Mesothelial cell of epicardium (in vitro differentiated cells): ENCODE measurements at regions not wholly inside any gene's neighbourhood (a gene's known extent, or its start where the extent isn't known, plus 50 kb on each side); places are given as distances from the start of the nearest gene placed in this dataset.

Experiments used
- DNase-seq, 2 experiments: peaks; one replicate each; pipeline ENCODE4 v3.0.0; 2021; ENCODE audit warnings: low spot score in 2 of 2; ENCODE audit not compliant: unreplicated experiment in 2 of 2
- H3K27ac Mint-ChIP-seq: 2 replicates; pipeline ENCODE4 v1.8.0; 2021; ENCODE audit warnings: mixed read lengths
- H3K27me3 Mint-ChIP-seq: 2 replicates; pipeline ENCODE4 v1.8.0; 2021; ENCODE audit warnings: low read depth, mixed read lengths
- H3K36me3 Mint-ChIP-seq: 2 replicates; pipeline ENCODE4 v1.8.0; 2021; ENCODE audit warnings: mixed read lengths
- H3K4me1 Mint-ChIP-seq: 2 replicates; pipeline ENCODE4 v1.8.0; 2021; ENCODE audit warnings: mixed read lengths
- H3K4me3 Mint-ChIP-seq: 2 replicates; pipeline ENCODE4 v1.8.0; 2021; ENCODE audit warnings: mild to moderate bottlenecking, moderate library complexity, mixed read lengths
- H3K9me3 Mint-ChIP-seq: 2 replicates; pipeline ENCODE4 v1.8.0; 2021; ENCODE audit warnings: mixed read lengths
- TF ChIP-seq, protein P1 (sequence below): fragments of 200-600 bp; sonication (generic); IDR thresholded peaks from one replicate; pipeline ENCODE4 v1.5.0; 2021; ENCODE audit warnings: antibody characterized with exemption; ENCODE audit not compliant: unreplicated experiment

DNA sequence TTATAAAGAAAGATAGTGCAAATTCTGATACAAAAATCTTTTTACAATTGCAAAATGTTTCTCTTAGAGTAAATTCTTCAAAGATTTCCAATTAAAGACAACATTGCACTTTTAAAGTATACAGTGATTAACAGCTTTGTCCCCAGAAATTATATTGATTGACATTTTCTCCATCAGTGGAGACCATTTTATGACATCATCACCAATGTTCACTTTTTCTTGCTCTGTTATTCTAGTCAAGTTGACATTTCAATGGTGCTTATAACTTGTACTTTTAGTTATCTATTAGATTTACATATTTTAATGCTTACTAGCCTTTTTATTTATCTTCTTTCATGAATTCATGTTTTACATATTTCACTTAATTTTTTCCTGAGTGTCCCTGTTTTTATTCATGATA lies 524.8 kb downstream of the HAO1 start:
- H3K27me3 Mint-ChIP-seq: no peaks in the 10 kb centered on the region
- H3K27ac Mint-ChIP-seq: no peak overlapping the region
- no peaks in the 10 kb centered on the region for H3K9me3 Mint-ChIP-seq
- peaks cover 3% of the 10 kb centered on the region for H3K4me1 Mint-ChIP-seq
- H3K36me3 Mint-ChIP-seq: no peaks in the 10 kb centered on the region
- TF ChIP-seq, protein P1, sequence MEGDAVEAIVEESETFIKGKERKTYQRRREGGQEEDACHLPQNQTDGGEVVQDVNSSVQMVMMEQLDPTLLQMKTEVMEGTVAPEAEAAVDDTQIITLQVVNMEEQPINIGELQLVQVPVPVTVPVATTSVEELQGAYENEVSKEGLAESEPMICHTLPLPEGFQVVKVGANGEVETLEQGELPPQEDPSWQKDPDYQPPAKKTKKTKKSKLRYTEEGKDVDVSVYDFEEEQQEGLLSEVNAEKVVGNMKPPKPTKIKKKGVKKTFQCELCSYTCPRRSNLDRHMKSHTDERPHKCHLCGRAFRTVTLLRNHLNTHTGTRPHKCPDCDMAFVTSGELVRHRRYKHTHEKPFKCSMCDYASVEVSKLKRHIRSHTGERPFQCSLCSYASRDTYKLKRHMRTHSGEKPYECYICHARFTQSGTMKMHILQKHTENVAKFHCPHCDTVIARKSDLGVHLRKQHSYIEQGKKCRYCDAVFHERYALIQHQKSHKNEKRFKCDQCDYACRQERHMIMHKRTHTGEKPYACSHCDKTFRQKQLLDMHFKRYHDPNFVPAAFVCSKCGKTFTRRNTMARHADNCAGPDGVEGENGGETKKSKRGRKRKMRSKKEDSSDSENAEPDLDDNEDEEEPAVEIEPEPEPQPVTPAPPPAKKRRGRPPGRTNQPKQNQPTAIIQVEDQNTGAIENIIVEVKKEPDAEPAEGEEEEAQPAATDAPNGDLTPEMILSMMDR: no peak
- H3K4me3 Mint-ChIP-seq: no peak overlapping the region
- no peak for DNase-seq

DNA sequence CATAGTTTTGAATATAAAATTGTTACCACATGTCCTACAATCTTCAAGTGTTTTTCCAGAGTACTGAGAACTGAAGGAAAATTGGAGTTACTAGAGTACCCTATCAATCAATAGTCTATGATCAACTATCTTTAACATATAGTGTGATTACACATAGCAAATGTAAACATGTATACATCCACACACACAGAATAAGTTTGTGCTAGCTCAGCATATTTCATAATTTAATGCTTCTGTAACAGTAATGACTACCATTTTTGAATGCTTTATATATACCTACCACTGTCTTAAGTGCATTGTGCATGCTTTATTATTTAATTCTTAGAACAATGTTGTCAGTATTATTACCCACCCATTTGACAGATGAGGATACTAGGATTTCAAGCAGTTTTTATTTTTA lies 523.9 kb downstream of the HAO1 start:
- H3K4me3 Mint-ChIP-seq: no peak overlapping the region
- no peak for DNase-seq
- no peaks in the 10 kb centered on the region for H3K36me3 Mint-ChIP-seq
- H3K4me1 Mint-ChIP-seq: peaks cover 3% of the 10 kb centered on the region
- H3K27ac Mint-ChIP-seq: no peak overlapping the region
- no peaks in the 10 kb centered on the region for H3K27me3 Mint-ChIP-seq
- no peaks in the 10 kb centered on the region for H3K9me3 Mint-ChIP-seq
- TF ChIP-seq, protein P1: no peak

DNA sequence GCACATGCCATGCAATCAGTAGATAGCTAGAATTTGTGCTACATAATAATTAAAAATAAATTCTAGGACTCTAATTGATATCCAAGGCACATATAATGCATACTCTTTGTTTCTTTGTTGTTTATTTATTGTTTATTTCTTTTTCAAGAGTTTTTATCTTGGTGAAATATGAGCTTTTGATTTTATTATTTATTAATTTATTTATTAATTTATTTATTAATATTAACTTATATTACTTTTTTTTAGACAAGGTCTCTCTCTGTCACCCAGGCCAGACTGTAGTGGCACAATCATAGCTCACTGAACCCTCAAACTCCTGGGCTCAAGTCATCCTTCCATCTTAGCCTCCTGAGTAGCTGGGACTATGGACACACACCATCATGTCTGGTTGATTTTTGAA lies 519.9 kb downstream of the HAO1 start:
- no peak for DNase-seq
- Mint-ChIP-seq H3K36me3 (no peaks in the 10 kb centered on the region), H3K4me1 (no peaks in the 10 kb centered on the region), H3K27ac (no peak overlapping the region), H3K4me3 (no peak overlapping the region), H3K9me3 (no peaks in the 10 kb centered on the region), H3K27me3 (no peaks in the 10 kb centered on the region)
- TF ChIP-seq, protein P1: no peak

DNA sequence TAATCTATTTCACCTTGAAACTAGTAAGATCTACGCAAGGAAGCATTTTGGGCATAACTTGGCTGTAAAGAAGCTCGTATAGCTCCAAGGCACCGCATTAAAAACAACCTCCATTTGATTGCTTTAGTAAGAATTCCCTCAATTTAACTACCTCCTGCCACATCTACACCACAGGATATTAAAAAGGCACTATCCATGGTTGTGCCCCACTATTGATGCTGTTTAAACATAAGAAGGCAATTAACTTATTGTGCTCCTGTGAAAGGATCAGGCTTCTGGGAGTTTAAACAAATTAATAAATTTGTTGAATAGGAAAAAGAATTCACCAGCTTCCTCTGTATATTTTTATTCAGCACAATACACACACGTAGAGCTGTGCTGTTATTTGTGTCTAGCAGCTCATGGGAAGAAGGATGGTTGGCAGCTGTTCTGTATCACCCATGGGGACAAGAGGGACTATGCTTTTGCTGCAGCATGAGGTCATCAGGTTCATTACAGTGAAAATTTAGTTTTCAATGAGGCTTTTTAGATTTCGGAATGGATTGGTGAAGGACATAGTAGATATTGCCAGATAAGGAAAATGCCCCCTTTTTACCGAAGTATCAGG lies 513.3 kb downstream of the HAO1 start:
- Mint-ChIP-seq H3K27me3 (peaks cover 15% of the 10 kb centered on the region), H3K36me3 (no peaks in the 10 kb centered on the region), H3K4me3 (no peak overlapping the region), H3K27ac (no peak overlapping the region), H3K4me1 (no peaks in the 10 kb centered on the region), H3K9me3 (no peaks in the 10 kb centered on the region)
- TF ChIP-seq, protein P1: no peak
- DNase-seq: no peak

DNA sequence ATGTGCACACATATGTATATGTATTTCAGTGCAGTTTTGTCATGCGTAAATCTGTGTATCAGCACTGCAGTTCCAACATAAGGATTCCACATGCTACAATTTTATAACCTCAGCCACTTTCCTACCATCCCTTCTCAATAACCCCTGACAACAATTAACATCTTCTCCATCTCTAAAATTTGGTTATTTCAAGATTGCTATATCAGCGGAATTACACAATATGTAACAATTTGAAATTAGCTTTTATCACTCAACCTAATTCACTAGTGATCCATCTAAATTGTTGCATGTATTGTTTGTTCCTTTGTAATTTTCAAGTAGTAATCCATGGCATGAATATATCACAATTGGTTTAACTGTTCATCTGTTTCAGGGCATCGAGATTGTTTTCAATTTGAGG lies 511.3 kb downstream of the HAO1 start:
- Mint-ChIP-seq H3K4me3 (no peak overlapping the region), H3K9me3 (no peaks in the 10 kb centered on the region)

More for the DNA sequence above, 511.3 kb downstream of the HAO1 start:
- Mint-ChIP-seq H3K27me3 (peaks cover 15% of the 10 kb centered on the region), H3K27ac (no peak overlapping the region), H3K4me1 (no peaks in the 10 kb centered on the region), H3K36me3 (no peaks in the 10 kb centered on the region)
- DNase-seq: no peak
- TF ChIP-seq, protein P1: no peak
